Activated T-cell treated with anti-CD3 and anti-CD28 coated beads, Interleukin-2, amount 50 U/mL, for 48 hours (primary cell): ENCODE measurements at regions not wholly inside any gene's neighbourhood (a gene's known extent, or its start where the extent isn't known, plus 50 kb on each side); places are given as distances from the start of the nearest gene placed in this dataset.
"Not testable (repeated sequence)": the region's sequence is repeated elsewhere in the genome, so short reads cannot be mapped to it uniquely, and the experiment has no call there.

Experiments
- DNase-seq, 2 experiments: peaks; one replicate each; pipeline ENCODE4 v3.0.0-alpha.2; 2020

- no peak for DNase-seq
Measured at GRCh38 chr4:59759082-59759825, 1440.9 kb upstream of the ADGRL3 start.

GRCh38 chr4:59762344-59762743 lies 1437.8 kb upstream of the ADGRL3 start:
- no peak for DNase-seq

- DNase-seq: no peak
Measured at GRCh38 chr4:59770601-59771264, 1429.4 kb upstream of the ADGRL3 start.

DNA sequence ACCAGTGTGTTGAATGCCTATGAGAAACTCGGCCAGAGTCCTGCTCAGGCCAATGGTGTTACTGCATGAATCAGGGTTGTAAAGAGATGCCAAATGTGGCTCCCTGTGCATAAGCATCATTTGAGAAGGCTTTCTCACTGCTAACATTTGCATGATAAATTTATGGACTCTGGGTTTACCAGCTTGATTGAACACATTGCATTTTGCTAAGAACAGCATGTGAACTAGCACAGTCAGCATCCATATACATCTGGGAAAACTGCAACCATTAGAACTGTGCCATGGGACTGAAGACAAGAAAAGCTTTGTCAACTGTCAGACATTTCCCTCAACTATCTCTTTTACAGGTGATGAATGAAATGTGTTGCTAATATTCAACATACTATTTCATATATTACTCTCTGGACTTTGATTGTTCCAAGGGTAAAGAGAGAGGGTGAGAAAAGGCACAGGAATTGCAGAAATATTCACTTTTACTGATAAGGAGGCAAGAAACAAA lies 1427.4 kb upstream of the ADGRL3 start:
- no peak for DNase-seq

GRCh38 chr4:59780271-59780670 lies 1419.9 kb upstream of the ADGRL3 start:
- DNase-seq: not testable (repeated sequence)

DNA sequence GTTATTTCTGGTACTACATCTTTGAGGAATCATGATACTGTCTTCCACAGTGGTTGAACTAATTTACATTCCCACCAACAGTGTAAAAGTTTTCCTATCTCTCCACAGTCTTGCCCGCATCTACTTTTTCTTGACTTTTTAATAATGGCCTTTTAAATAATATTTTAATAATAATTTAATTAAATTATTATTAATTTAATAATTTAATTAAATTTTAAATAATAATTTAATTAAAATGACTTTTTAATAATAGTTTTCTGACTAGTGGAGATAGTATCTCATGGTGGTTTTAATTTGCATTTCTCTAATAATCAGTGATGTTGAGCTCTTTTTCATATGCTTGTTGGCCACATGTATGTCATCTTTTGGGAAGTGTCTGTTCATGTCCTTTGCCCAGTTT lies 1395.0 kb upstream of the ADGRL3 start:
- no peak for DNase-seq

GRCh38 chr4:59814402-59815010 lies 1385.6 kb upstream of the ADGRL3 start:
- DNase-seq: no peak

GRCh38 chr4:59818656-59819055 lies 1381.5 kb upstream of the ADGRL3 start:
- DNase-seq: no peak

DNA sequence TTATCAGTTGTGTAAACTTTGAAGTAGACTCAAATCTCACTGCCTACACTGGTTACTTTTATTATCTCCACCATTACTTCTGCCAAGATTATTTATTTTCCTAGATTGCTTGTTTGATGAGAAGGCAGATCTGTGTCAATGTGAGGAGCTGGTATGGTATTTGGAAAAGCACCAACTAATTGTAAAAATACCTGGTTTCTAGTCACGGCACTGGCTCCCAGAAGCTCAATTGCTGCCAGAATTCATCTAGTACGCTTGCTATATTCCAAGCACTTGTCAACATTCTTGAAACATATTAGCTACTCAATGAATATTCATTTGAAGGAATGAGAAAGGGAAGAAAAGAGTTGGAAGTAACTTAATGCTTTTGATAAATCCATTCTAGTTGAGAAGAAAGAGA lies 1376.8 kb upstream of the ADGRL3 start:
- DNase-seq: no peak

- no peak for DNase-seq
Measured at GRCh38 chr4:59825104-59825503, 1375.0 kb upstream of the ADGRL3 start.

GRCh38 chr4:59831746-59832145 lies 1368.4 kb upstream of the ADGRL3 start:
- DNase-seq: no peak

GRCh38 chr4:59834943-59835342 lies 1365.2 kb upstream of the ADGRL3 start:
- no peak for DNase-seq

- no peak for DNase-seq
Measured at GRCh38 chr4:59837751-59838150, 1362.4 kb upstream of the ADGRL3 start.

DNA sequence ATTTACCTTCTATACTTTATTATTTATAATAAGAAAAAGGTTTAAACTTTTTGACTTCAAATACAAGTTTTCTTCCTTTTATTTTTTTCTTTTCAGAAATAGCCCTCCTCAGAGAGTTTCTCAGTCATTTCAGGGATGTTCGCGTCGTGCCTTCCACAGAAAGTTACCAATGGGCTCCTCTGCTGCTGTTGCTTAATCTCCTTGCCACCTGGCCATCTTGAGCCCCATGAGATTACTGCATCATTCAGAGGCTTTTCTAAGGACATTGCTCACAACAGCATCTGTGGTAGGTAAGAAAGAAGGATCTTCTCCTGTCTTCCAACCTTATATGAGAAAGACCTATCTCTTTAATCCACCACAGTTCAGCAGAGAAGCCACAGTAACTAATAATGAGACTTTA lies 1361.9 kb upstream of the ADGRL3 start:
- no peak for DNase-seq

- DNase-seq: no peak
Measured at GRCh38 chr4:59841698-59842097, 1358.4 kb upstream of the ADGRL3 start.

DNA sequence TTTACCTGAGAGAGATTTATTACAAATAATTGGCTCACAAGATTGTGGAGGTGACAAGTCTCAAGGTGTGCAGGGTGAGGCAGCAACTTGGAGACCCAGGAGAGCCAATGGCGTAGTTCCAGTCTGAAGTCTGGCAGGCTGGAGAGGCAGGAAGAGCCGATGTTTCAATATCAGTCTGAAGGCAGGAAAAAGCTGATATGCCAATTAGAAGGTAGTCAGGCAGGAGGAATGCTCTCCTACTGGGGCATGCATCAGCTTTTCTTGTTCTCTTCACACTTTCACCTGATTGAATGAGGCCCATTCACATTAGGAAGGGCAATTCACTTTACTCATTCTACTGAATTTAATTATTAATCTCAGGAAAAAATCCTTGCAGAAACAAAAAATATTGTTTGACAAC lies 1351.7 kb upstream of the ADGRL3 start:
- DNase-seq: no peak

- DNase-seq: no peak
Measured at GRCh38 chr4:59855630-59856352, 1344.3 kb upstream of the ADGRL3 start.

DNA sequence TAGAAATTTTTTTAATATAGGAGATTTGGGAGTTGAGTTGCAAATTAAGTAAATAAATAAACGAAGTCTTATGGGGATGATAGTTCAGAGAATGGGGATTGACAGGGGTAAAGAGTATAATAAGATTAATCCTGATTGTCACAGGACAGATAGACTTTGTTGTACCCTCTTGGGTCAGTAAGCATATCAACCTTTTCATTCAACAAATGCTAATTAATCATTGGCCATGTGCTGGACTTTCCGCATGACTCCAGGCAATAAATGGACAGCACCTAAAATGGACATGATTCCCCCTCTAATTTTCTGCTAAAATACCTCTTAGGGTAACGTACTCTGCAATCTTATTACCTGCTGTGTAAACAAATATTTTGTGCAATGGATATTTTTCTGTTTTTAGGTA lies 1331.1 kb upstream of the ADGRL3 start:
- no peak for DNase-seq

- DNase-seq: no peak
Measured at GRCh38 chr4:59869559-59869958, 1330.6 kb upstream of the ADGRL3 start.

DNA sequence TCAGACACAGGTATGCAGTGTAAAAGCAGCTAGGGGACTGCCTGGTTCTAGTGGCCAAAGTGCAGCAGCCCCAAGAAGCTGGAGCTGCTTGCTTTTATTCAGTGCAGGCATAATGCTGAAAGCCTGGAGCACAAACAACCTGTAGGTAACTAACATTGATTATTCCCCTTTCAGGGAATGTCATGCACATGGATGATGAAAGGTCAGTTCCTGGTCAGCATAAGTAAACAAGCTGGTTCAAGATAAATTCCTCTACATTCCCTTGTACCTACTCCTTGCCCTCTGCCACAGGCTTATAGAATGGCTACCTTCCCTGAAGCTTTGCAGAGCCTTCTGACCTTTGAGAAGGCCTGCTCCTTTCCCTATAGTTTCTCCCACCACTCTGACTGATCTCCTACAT lies 1318.5 kb upstream of the ADGRL3 start:
- no peak for DNase-seq

DNA sequence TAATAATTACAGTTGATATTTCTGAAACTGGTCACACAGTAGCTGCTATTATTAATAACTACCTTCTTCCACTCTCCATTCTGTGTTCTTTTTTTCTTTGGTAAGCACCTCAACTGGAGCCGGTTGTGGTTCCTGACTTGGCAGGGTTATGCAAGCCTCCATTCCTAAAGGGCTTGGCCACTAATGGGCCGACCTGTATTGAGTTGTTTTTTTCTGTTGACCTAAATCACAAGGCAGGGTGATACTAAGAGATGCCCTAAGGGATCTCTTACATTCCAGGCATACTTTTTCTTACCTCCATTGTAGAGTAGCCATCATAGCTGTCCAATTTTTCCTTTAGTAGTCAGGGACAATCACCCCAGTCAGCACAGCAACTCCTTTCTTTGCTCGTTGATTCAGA lies 1295.8 kb upstream of the ADGRL3 start:
- no peak for DNase-seq

DNA sequence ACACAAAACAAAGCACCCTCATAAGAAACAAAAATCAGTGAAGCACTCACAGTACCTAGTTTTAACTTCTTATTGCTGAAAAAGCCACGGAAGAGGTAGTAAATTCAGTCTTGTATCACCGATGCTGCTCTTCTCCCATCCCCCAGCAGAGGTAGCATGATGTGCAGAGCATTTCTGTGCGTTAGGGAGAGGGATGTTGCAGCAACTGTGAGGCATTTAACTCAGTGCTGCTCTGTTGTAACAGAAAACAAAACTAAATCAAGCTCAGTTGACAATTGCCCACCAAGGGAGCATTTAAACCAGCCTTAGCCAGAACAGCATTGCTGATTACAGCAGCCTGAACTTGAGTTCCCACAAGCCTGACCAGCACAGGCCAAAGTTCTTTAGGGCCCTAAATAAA lies 1279.7 kb upstream of the ADGRL3 start:
- DNase-seq: no peak

- DNase-seq: no peak
Measured at GRCh38 chr4:59925290-59925689, 1274.8 kb upstream of the ADGRL3 start.
